Stimulated activated CD4-positive, alpha-beta T cell treated with anti-CD3 and anti-CD28 coated beads, TNF-alpha, amount 100 ng/mL, for 24 hours (primary cell): ENCODE measurements at regions not wholly inside any gene's neighbourhood (a gene's known extent, or its start where the extent isn't known, plus 50 kb on each side); places are given as distances from the start of the nearest gene placed in this dataset.

Experiments
- DNase-seq, 3 experiments: peaks; one replicate each; pipeline ENCODE4 v3.0.0-alpha.2; 2020; ENCODE audit warnings: low read depth in 3 of 3

- DNase-seq, result no peak
These were observed 403.6 kb upstream of the ANXA10 start for GRCh38 chr4:167688660-167689142.

DNA sequence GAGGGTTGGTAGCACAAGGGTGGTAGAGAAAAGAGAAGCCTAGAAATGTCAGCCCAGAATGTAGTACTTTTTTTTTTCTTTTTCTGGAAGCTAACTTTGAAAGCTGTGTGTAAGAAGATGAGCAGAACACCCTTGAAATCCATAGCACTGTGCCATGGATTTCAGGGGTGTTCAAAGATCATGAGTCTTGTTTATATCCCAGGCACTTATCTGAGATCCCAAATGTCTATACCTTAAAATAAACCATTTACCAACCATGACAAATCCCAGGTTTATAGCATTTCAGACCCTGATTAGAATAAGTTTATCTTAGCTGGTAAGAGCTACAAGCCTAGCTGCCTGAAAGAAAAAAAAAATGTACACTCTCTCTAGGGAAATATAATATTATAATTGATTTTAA is 389.9 kb upstream of the ANXA10 start:
- DNase-seq, result no peak

GRCh38 chr4:167711517-167711916 is 380.8 kb upstream of the ANXA10 start:
- DNase-seq, result no peak

- no peak for DNase-seq
These were observed 378.6 kb upstream of the ANXA10 start for GRCh38 chr4:167713756-167714155.

- no peak for DNase-seq
These were observed 377.2 kb upstream of the ANXA10 start for GRCh38 chr4:167715176-167715575.

- no peak for DNase-seq
These were observed 374.8 kb upstream of the ANXA10 start for GRCh38 chr4:167717495-167717894.

DNA sequence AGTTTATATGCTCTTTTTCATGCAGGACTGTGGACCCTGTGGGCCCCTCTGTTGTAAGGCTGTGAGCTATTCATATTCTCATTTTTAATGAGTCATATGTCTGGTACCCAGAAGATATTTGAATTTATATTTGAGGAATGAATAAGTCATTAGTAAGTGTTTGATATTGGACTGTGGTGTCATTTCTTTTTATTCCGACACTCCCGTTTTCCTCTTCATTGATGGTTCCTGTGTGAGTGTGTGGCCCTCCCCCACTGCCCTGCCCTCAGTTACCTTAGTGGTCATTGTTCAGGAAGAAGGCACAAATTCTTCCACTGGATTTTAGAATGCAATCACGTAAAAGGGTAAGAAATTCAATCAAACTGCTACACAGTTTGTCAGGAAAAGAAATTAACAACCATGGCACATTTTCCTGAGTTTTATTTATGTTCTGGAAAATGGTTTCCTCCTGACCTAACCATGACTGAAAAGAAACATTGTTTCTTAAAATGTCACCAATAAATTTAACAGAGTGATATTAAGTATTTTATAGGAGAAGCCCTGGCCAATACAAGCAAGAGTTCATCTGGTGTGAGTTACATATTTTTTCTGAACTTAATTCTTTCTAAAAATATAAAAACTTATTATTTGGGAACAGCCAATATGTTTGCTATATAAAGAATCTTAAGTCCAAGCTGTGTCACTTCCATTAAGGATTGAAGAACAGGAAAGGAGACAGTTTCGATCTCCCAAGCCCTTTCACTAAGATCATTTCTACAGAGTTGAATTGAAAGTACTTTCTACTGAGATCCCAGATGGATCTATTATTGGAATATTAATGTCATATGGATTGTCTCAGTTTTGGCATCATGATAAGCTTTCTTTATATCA is 370.5 kb upstream of the ANXA10 start:
- no peak for DNase-seq

DNA sequence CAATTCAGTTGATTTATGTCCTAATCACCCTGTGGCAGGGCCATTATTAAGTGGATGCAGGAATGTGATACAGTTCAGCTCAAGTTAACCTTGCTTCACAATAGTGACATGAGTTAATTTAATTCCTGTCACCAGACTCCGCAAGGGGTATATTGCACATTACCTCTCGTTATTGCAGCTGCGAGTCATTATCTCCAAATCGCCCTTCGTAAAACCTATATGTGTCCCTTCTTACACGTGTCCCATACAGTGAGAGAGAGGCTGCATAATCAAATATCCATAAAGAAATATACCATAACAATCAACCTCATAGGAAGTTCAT is 369.9 kb upstream of the ANXA10 start:
- no peak for DNase-seq

DNA sequence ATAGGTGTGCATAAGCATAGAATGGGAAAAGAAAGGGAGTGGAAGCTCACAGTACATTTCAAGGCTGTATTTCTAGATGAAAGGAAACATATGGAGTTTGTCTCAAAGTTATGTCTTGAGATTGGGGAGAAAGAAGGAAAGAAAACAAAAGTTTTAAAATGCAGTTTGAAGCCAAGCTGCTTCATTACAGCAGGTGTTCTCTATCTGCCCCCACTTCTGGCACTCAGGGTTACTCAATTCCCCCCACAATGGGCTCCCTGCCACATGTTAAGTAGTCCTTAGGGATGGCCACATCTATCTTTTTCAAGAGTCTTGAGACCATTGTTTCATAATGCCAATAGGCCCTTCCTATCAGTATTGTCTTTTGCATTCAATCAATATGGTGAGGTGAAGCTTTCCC is 367.4 kb upstream of the ANXA10 start:
- DNase-seq, result no peak

- no peak for DNase-seq
These were observed 361.6 kb upstream of the ANXA10 start for GRCh38 chr4:167730769-167731168.

DNA sequence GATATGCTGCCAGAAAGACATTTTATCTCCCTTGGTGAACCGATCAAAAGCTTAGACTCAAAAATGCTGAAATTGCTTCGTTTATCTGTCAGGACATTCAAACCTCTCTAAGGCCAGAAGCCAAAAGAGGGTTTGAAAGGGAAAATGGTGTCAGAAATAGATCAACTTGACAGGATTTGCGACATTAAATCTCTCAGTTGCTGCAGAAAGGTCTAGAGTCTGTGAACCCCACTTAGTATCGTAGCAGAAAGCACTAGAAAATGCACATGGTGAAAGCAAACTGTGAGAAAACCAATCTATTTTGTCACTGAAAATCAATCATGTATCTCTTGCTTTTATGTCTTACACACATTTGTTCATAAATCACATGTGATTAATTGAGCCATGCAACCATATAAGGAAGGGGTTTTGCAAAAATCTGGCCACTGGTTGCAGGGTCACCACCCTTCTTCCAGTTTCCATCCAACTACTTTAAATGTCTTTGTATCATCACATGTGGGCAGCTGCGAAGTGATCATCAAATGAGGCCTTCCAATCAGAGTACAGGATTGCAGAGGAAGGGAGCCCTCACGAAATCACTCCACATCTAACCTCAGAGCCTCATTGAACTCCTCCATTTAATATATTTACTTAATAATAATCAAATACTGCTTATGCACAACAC is 347.2 kb upstream of the ANXA10 start:
- DNase-seq, result no peak

DNA sequence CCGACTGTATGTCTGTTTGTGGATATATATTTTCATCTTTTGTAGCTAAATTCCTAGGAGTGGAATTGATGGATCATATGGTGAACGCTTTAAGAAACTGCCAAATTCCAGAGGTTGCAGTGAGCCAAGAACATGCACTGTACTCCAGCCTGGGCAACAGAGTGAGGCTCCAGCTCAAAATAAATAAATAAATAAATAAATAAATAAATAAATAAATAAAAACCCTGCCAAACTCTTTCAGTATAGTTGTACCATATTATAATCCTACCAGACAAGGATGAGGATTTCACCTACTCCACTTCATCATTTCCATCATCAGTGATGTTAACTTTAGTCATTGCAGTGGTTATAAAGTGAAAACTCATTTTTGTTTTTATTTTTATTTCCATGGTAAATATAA is 325.1 kb upstream of the ANXA10 start:
- DNase-seq, result no peak

GRCh38 chr4:167774646-167775045 is 317.7 kb upstream of the ANXA10 start:
- no peak for DNase-seq

DNA sequence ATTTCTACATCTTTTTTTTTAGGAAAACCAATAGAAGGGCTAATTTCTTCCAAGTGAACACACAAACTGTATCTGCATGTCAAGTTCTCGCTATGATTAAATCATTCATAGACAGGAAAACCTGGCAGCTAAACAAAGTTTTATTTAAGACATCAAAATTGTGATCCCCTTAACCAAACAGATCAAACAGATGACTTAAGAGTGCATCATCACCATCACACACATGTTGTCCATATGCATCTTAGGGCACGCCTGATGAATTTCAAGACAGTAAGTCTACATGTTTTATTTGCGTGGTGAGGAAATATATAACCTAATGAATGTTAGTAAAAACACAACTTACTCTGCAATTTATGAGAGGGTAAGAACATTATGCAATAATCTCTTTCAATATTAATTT is 317.0 kb upstream of the ANXA10 start:
- no peak for DNase-seq

GRCh38 chr4:167779280-167779679 is 313.1 kb upstream of the ANXA10 start:
- DNase-seq, result no peak

DNA sequence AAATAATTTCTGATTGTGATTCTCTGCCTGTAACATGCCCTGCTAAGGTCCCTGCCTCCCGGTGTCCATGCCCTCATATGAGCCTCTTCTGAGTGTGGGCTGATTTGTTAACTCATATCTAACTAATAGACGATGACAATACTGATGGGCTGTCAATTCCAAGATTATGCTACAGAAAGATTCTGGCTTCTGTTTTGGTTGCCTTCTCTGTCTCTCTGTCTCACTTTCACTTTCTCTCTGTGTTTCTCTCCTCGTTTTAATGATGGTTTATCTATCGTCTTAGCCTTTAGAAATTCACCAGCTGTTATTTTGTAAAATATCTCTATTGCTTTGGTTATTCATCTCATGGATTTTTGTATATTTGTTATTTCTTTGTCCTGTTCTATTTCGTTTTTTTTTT is 312.5 kb upstream of the ANXA10 start:
- no peak for DNase-seq

DNA sequence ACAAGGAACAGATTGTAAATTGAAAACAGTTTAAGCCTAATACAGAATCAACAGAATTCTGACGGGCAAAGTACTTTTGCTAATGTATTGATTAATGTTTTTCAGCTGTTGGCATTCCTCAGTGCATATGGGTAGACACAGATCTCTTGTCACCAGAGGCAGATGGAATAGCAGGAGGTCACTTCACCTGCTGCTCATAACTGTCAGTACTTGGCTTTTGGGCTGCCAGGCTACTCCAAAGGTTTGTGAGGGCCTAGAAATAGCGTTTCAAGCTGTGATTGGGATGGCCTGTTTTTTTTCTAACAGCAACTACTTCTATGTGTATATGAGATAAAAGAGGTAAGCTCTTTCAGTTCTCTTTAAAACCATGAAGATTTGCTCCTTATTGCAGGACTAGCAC is 307.5 kb upstream of the ANXA10 start:
- no peak for DNase-seq

DNA sequence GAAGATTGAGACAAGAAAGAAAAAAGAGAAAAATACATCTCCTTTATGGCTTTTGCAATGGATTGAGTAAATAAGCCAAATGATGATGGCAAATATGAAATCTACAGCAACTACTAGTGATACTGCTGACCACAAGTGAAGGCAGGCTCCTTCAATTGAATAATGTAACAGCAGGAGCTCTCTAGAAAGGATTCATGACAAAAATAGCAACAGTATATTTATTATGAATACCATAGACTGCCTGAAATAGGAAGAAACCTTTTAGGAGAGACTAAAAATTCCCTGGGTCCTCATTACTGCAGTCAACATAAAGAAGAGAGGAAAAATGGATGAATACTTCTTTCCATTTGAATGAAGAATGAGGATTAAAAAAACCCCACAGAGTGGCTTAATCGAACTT is 306.8 kb upstream of the ANXA10 start:
- DNase-seq, result no peak

GRCh38 chr4:167786504-167786903 is 305.8 kb upstream of the ANXA10 start:
- no peak for DNase-seq

- no peak for DNase-seq
These were observed 305.1 kb upstream of the ANXA10 start for GRCh38 chr4:167787231-167787630.

- DNase-seq, result no peak
These were observed 289.7 kb upstream of the ANXA10 start for GRCh38 chr4:167802463-167803212.

DNA sequence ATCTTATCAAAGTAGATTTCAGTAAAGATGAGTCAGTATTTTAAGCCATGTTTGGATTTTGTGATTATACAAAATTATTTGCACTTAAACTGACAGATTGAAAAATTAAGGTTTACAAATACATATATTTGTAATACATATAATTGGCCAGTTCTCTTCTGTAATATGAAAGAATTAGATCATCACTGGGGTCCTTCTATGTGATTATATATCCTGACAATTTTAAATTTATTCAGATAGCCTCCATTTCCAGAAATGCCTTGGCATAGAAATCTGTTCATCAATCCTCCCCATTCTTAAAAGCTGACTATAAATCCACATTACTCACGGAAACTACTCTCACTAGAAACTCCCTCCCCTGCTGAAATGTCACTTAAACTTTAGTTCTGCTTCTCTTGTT is 280.4 kb upstream of the ANXA10 start:
- DNase-seq, result no peak

GRCh38 chr4:167826281-167826680 is 266.1 kb upstream of the ANXA10 start:
- no peak for DNase-seq
